GM18870 (cell line): ENCODE measurements at regions not wholly inside any gene's neighbourhood (a gene's known extent, or its start where the extent isn't known, plus 50 kb on each side); places are given as distances from the start of the nearest gene placed in this dataset.
"Not testable (repeated sequence)": the region's sequence is repeated elsewhere in the genome, so short reads cannot be mapped to it uniquely, and the experiment has no call there.

Experiments used
- ATAC-seq: cut with Tn5 transposase; IDR thresholded peaks from one replicate; pipeline ENCODE4 v1.9.1; 2021; ENCODE audit warnings: moderate library complexity; ENCODE audit not compliant: unreplicated experiment

DNA sequence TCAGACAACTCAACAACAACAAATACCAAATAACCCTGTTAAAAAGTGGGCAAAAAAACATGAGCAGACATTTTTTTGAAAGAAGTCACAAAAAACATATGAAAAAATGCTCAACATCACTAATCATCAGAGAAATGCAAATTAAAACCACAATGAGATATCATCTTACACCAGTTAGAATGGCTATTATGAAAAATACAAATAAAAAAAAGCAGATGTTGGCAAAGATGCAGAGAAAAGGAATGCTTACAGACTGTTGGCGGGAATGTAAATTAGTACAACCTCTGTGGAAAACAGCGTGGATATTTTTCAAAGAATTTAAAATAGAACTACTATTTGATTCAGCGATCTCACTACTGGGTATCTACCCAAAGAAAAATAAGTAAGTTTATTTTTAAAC, 114.0 kb downstream of the SLC38A4 start:
- no peak for ATAC-seq

DNA sequence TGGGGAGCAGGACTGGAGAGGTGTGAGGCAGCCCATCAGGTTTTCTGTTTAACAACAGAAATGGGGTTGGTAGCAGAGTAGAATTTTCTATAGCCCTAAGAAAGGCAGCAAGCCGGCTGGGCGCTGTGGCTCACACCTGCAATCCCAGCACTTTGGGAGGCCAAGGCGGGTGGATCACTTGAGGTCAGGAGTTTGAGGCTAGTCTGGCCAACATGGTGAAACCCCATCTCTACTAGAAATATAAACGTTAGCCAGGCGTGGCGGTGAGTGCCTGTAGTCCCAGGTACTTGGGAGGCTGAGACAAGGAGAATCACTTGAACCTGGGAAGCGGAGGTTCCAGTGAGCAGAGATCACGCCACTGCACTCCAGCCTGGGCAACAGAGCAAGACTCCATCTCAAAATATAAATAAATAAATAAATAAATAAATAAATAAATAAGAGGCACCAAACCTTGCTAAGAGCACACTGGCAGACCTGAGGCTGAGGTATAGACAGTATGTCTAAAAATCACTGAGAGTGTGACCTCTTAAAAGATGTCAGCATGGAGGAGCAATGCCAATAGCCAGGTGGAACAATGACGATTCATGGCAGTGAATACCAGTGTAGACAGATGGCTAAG, 115.6 kb downstream of the SLC38A4 start:
- ATAC-seq, result no peak

- ATAC-seq, result no peak
Observed at GRCh38 chr12:46702581-46703344, 123.0 kb downstream of the SLC38A4 start.

DNA sequence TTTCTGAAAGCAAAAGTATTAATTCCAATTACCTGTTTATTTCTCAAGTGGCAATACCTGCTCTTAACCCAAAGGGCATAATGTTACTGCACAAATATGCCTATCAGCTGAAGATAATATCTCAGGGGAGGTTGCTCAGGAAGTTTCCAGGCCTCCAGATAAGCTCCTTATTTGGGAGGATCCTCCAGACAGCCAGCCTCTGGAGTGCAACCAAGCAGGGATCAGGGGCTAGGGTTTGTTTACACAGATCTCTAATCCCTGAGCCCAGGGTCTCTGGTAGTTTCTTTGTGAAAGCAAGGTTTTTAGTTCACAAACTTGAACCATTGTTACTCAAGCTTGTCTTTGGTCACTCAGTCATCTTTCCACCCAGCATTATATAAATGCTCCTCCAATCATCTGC, 124.4 kb downstream of the SLC38A4 start:
- no peak for ATAC-seq

GRCh38 chr12:46699986-46700385, 125.8 kb downstream of the SLC38A4 start:
- ATAC-seq, result no peak

DNA sequence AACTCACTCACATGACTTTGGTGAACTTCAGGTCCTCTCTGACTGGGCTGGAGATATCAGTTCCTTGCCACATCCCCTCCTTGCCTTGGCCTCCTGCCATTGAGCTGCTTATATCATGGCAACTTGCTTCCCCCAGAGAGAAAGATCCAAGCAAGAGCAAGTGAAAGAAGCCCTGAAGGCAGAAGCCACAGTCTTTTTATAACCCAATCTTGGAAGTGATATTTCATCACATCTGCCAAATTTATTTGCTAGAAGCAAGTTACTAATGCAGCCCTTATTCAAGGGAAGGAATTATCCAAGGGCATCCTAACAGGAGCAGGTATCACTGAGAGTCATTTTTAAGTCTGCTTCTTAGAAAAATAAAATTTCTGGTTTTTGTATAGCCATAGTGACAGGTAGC, 127.8 kb downstream of the SLC38A4 start:
- ATAC-seq, result no peak

DNA sequence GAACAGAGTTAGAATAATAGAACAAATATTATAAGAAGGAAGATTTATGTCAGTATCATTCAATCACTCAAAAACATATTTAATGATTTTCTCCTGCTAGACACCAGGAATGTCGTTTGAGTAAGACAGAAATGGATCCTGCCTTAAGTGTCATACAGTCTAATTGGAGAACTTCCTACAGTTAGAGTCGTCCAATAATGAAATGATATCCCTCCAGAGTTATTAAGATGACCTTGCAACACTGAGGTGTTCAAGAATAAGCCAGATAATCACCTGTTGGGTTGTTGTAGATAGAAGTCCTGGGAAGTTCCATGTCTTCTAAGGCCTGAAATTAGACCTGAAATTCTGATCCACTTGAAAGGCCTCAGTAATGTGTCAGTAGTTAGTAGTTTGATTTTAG, 132.3 kb downstream of the SLC38A4 start:
- ATAC-seq, result no peak

DNA sequence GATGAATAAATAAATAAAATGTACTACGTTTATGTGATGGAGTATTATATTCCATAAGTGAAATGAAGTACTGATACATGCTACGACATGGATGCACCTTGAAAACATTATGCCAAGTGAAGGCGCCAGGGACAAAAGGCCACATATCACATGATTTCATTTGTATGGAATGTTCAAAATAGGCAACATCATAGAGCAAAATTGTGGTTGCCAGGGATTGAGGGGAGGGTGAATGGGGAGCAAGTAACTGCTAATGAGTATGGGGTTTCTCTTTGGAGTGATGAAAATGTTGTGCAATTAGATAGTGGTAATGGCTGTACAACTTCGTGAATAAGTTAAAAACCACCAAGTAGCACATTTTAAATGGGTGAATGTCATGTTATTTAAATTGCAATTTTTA, 132.8 kb downstream of the SLC38A4 start:
- no peak for ATAC-seq

- ATAC-seq, result no peak
Observed at GRCh38 chr12:46692606-46693005, 133.2 kb downstream of the SLC38A4 start.

- ATAC-seq, result no peak
Observed at GRCh38 chr12:46686267-46686942, 139.4 kb downstream of the SLC38A4 start.

DNA sequence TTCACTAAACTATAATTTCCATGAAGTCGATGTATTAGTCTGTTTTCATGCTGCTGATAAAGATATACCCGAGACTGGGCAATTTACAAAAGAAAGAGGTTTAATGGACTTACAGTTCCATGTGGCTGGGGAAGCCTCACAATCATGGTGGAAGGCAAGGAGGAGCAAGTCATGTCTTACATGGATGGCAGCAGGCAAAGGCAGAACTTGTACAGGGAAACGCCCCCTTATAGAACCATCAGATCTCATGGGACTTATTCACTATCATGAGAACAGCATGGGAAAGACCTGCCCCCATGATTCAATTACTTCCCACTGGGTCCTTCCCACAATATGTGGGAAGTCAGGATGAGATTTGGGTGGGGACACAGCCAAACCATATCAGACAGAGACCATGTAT, 141.6 kb downstream of the SLC38A4 start:
- ATAC-seq, result not testable (repeated sequence)

DNA sequence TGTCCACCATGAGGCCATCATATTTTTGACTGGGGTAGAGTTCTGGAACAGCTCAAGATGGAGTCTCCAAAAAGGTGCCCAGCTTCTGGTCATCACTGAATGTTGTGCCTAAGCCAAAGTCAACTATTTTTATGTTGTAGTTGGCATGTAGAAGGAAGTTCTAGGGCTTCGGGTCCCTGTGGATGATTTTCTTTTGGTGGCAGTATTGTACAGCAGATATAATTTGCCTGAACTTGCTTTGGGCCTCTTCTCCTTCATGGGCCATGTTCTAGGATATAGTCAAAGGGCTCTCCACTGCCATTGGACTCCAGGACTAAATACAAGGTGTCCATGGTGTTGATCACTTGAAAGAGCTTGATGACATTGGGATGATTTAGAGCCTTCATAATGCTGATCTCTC, 143.6 kb downstream of the SLC38A4 start:
- ATAC-seq, result no peak

DNA sequence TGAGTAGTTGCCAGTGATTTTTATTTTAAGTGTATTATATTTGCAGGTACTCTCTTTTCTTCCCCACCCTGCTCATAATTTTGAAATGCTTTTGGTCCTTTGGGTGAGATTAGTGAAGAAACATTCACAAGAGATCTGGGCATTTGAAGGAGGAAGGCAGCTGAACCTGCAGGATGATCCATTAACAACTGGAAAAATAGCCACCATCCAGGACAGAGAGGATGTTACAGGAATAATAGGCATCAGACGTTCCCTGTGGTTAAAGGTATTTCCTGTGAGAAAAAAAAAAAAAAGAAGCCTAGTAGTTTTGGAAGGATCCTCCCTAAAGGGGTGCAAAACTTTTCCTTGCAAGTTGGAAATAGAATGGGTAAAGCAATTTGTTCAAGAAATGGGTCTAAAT, 145.3 kb downstream of the SLC38A4 start:
- ATAC-seq, result no peak

- no peak for ATAC-seq
Observed at GRCh38 chr12:46679754-46680153, 146.0 kb downstream of the SLC38A4 start.

GRCh38 chr12:46678426-46678825, 147.4 kb downstream of the SLC38A4 start:
- ATAC-seq, result no peak

GRCh38 chr12:46677749-46678148, 148.0 kb downstream of the SLC38A4 start:
- no peak for ATAC-seq

DNA sequence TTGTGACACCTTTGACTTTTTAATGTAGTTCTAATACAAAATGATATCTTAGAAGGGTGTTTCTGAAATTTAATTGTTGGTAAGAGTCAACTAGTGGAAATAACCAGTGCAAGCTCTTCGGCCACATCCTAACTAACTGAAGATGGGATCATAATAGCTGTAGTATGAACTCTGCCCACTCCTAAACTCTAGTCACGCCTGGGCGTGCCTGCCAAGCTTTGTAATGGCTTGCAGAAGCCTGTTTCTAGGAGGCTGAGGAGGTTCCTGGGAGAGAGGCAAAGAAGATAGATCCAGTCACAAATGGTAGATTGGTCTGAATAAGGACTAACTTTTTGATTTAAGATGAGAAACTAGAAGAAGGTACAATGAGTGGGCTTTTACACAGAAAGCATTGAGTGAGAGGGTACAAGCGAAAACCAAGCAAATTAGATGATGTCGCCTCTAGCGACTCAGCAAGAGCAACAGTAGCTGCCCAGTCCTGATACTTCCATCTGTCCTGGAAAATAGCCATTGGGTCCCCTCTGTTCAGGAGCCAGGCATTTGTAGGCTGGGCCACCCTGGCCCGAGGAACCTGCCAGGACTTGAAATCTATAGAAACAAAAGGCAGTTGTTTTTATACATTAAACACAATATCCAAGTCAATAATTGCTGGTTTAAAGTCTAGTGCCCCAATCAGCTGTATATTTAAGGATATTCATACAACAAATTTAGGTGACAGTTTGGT, 148.8 kb downstream of the SLC38A4 start:
- no peak for ATAC-seq

GRCh38 chr12:46676396-46676795, 149.4 kb downstream of the SLC38A4 start:
- no peak for ATAC-seq

- no peak for ATAC-seq
Observed at GRCh38 chr12:46675736-46676135, 150.1 kb downstream of the SLC38A4 start.

GRCh38 chr12:46674800-46675199, 151.0 kb downstream of the SLC38A4 start:
- no peak for ATAC-seq

DNA sequence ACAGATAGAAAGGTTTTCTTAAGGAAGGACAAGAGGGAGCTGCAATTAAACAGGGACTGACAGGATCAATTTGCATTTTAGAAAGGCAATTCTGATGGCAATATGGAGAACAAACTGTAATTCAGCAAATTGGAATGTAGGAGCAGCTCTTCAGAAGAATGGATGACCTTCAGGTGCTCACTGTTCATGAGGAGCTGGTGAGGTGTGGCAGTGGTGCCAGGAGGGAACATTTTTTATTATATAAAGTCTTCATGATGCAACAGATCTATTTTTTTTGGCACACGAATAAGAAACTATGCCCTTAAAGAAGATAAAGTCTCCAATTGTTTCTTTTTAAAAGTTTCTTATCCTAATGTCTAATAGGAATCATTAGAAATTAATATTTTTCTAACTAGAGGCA, 151.7 kb downstream of the SLC38A4 start:
- no peak for ATAC-seq

- ATAC-seq, result no peak
Observed at GRCh38 chr12:46671102-46671501, 154.7 kb downstream of the SLC38A4 start.
